ENCODE measurements at regions not wholly inside any gene's neighbourhood (a gene's known extent, or its start where the extent isn't known, plus 50 kb on each side); places are given as distances from the start of the nearest gene placed in this dataset.
A peak's percentile ranks its signal among the peaks of the same experiment; 100 is the strongest.

- no peak overlapping the region for H3K4me3 ChIP-seq (ENCODE audit: low read length)
- no peak for DNase-seq (ENCODE audit: low read depth)
- TF ChIP-seq, protein P1, sequence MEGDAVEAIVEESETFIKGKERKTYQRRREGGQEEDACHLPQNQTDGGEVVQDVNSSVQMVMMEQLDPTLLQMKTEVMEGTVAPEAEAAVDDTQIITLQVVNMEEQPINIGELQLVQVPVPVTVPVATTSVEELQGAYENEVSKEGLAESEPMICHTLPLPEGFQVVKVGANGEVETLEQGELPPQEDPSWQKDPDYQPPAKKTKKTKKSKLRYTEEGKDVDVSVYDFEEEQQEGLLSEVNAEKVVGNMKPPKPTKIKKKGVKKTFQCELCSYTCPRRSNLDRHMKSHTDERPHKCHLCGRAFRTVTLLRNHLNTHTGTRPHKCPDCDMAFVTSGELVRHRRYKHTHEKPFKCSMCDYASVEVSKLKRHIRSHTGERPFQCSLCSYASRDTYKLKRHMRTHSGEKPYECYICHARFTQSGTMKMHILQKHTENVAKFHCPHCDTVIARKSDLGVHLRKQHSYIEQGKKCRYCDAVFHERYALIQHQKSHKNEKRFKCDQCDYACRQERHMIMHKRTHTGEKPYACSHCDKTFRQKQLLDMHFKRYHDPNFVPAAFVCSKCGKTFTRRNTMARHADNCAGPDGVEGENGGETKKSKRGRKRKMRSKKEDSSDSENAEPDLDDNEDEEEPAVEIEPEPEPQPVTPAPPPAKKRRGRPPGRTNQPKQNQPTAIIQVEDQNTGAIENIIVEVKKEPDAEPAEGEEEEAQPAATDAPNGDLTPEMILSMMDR (IDR thresholded peaks at IDR 0.05; ENCODE audit: insufficient read depth, low read depth, low read length, missing control alignments), result no peak
These were observed 304.4 kb upstream of the JAG1 start for GRCh38 chr20:10978019-10978702.

DNA sequence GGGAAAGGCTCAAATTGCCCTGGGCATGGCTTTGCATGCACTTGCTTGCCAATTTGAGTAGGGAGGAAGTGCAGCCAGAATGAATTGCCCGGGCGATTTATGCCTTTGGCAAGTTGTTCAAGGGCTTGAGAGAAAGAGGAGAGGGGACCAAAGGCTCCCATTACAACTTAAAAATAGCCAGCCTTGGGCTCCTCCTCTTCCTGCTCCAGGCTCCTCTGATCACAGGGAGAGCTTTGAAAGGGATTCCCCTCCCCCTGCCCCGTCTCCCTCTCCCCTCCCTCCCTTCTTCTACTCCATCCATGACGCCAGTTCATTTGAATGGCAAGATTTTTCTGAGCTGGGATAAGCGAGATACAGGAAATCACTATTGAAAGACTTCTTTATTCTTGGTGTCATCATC, 304.9 kb upstream of the JAG1 start:
- H3K4me3 ChIP-seq (ENCODE audit: low read length), result no peak overlapping the region
- peak; percentile 40 for DNase-seq (ENCODE audit: low read depth)
- TF ChIP-seq, protein P1 (IDR thresholded peaks at IDR 0.05; ENCODE audit: insufficient read depth, low read depth, low read length, missing control alignments), result no peak

DNA sequence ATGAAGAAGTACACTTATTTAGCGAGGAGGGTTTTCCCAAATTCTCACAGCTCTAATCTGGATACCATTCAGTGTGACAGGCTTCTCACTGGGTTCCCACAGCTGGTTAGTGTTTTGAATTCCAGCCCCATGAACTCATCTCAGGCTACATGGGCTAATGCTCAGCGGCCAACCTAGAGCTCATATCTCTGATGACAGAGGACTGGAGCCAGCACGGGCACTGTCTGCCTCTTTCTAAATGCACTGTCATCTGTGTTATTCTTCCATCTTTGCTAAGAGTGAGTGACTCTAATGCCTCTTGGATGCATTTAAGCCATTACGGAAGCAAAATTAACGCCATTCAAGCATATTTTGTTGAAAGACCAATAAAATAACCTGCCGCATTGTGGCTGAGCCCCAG, 308.9 kb upstream of the JAG1 start:
- peak; percentile 80 for DNase-seq (ENCODE audit: low read depth)
- TF ChIP-seq, protein P1 (IDR thresholded peaks at IDR 0.05; ENCODE audit: insufficient read depth, low read depth, low read length, missing control alignments), result no peak

DNA sequence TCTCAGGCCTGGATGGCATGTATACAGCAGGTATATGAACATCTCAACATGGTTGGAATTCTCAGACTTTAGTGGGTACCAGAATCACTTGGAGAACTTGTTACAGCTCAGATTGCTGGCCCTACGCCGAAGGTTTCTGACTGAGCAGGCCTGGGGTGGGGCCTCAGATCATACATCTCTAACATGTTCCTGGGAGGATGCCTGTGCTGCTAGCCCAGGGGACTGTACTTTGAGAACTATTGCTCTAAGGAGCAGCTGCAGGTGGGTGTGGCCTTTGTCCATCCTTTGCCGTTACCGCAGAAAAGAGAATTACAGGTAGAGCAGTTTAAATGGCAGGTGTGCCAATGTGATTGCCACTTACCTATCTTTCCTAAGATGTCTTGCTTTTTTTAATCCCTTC, 310.5 kb upstream of the JAG1 start:
- TF ChIP-seq, protein P1 (IDR thresholded peaks at IDR 0.05; ENCODE audit: insufficient read depth, low read depth, low read length, missing control alignments), result no peak
- H3K4me3 ChIP-seq (ENCODE audit: low read length), result no peak overlapping the region
- DNase-seq (ENCODE audit: low read depth), result no peak

More for the DNA sequence above, 308.9 kb upstream of the JAG1 start:
- H3K4me3 ChIP-seq (ENCODE audit: low read length), result no peak overlapping the region

GRCh38 chr20:10984913-10985312, 311.1 kb upstream of the JAG1 start:
- no peak overlapping the region for H3K4me3 ChIP-seq (ENCODE audit: low read length)
- TF ChIP-seq, protein P1 (IDR thresholded peaks at IDR 0.05; ENCODE audit: insufficient read depth, low read depth, low read length, missing control alignments), result no peak
- DNase-seq (ENCODE audit: low read depth), result peak; percentile 58

GRCh38 chr20:10985536-10985935, 311.7 kb upstream of the JAG1 start:
- TF ChIP-seq, protein P1 (IDR thresholded peaks at IDR 0.05; ENCODE audit: insufficient read depth, low read depth, low read length, missing control alignments), result no peak
- DNase-seq (ENCODE audit: low read depth), result peak; percentile 61
- no peak overlapping the region for H3K4me3 ChIP-seq (ENCODE audit: low read length)

- H3K4me3 ChIP-seq (ENCODE audit: low read length), result no peak overlapping the region
- TF ChIP-seq, protein P1 (IDR thresholded peaks at IDR 0.05; ENCODE audit: insufficient read depth, low read depth, low read length, missing control alignments), result no peak
- DNase-seq (ENCODE audit: low read depth), result no peak
These were observed 312.8 kb upstream of the JAG1 start for GRCh38 chr20:10986586-10986985.

Measured in epithelial cell of esophagus (primary cell).